Thoracic aorta (tissue), 2 donors: ENCODE measurements at regions not wholly inside any gene's neighbourhood (a gene's known extent, or its start where the extent isn't known, plus 50 kb on each side); places are given as distances from the start of the nearest gene placed in this dataset.

ENCODE experiments used
- ATAC-seq: fragments of 150-250 bp; one replicate; pipeline ENCODE4 v1.8.0; 2017; ENCODE audit warnings: low read depth; ENCODE audit not compliant: insufficient number of reproducible peaks, low FRiP score
- DNase-seq: peaks from one replicate; pipeline ENCODE4 v3.0.0-alpha.2; 2020; ENCODE audit warnings: low spot score
- H3K27ac ChIP-seq, 2 donors: fragments of 200-600 bp; sonication (generic); 1 replicate in 1 of 2; 2 replicates in 1 of 2; pipeline ENCODE4 v1.5.1; 2016; ENCODE audit warnings: mild to moderate bottlenecking in 2 of 2, moderate library complexity in 2 of 2
- H3K27me3 ChIP-seq: fragments of 200-600 bp; sonication (generic); replicated peaks from 2 replicates; pipeline ENCODE4 v1.6.0; 2016; ENCODE audit warnings: mild to moderate bottlenecking; ENCODE audit not compliant: insufficient read depth
- H3K36me3 ChIP-seq: fragments of 200-600 bp; sonication (generic); one replicate; pipeline ENCODE4 v1.5.1; 2016
- H3K4me1 ChIP-seq, 2 donors: fragments of 200-600 bp; sonication (generic); 1 replicate in 1 of 2; 2 replicates in 1 of 2; pipeline versions ENCODE4 v1.5.1 to v1.6.0; 2016; ENCODE audit warnings: low read depth in 2 of 2, mild to moderate bottlenecking in 1 of 2; ENCODE audit not compliant: control insufficient read depth in 1 of 2
- H3K4me3 ChIP-seq: fragments of 200-600 bp; sonication (generic); 2 replicates; pipeline ENCODE4 v1.5.1; 2016; ENCODE audit warnings: mild to moderate bottlenecking
- H3K9me3 ChIP-seq: fragments of 200-600 bp; sonication (generic); 2 replicates; pipeline ENCODE4 v1.5.1; 2016
- CTCF ChIP-seq: fragments of 200-600 bp; sonication (generic); IDR thresholded peaks from one replicate; pipeline ENCODE4 v1.5.1; 2019; ENCODE audit warnings: antibody characterized with exemption

GRCh38 chr6:94050515-94050914 lies 631.2 kb upstream of the EPHA7 start:
- no peak overlapping the region for H3K27ac ChIP-seq
- DNase-seq: no peak

GRCh38 chr6:94049001-94049400 lies 629.6 kb upstream of the EPHA7 start:
- DNase-seq (no peak), ATAC-seq (no peak)
- H3K27ac ChIP-seq: no peak overlapping the region
- no peaks in the 10 kb centered on the region for H3K36me3 ChIP-seq
- no peaks in the 10 kb centered on the region for H3K27me3 ChIP-seq
- TF ChIP-seq CTCF: no peak
- no peaks in the 10 kb centered on the region for H3K9me3 ChIP-seq
- no peaks in the 10 kb centered on the region for H3K4me1 ChIP-seq
- no peak overlapping the region for H3K4me3 ChIP-seq

More at GRCh38 chr6:94050515-94050914, 631.2 kb upstream of the EPHA7 start:
- no peaks in the 10 kb centered on the region for H3K27me3 ChIP-seq
- no peaks in the 10 kb centered on the region for H3K36me3 ChIP-seq
- no peaks in the 10 kb centered on the region for H3K4me1 ChIP-seq
- no peak for ATAC-seq
- TF ChIP-seq CTCF: no peak
- no peaks in the 10 kb centered on the region for H3K9me3 ChIP-seq
- no peak overlapping the region for H3K4me3 ChIP-seq

- Histone ChIP-seq H3K27me3 (no peaks in the 10 kb centered on the region), H3K36me3 (no peaks in the 10 kb centered on the region), H3K27ac (no peak overlapping the region), H3K9me3 (no peaks in the 10 kb centered on the region), H3K4me3 (no peak overlapping the region), H3K4me1 (no peaks in the 10 kb centered on the region)
- TF ChIP-seq CTCF: no peak
- DNase-seq (no peak), ATAC-seq (no peak)
Measured at GRCh38 chr6:94045099-94045829, 625.9 kb upstream of the EPHA7 start.

GRCh38 chr6:94041945-94042709 lies 622.8 kb upstream of the EPHA7 start:
- ATAC-seq (no peak), DNase-seq (no peak)
- Histone ChIP-seq H3K4me1 (no peaks in the 10 kb centered on the region), H3K27me3 (no peaks in the 10 kb centered on the region), H3K9me3 (no peaks in the 10 kb centered on the region), H3K36me3 (no peaks in the 10 kb centered on the region), H3K27ac (no peak overlapping the region), H3K4me3 (no peak overlapping the region)
- no peak for TF ChIP-seq CTCF

GRCh38 chr6:94036024-94036423 lies 616.7 kb upstream of the EPHA7 start:
- Histone ChIP-seq H3K36me3 (no peaks in the 10 kb centered on the region), H3K27me3 (no peaks in the 10 kb centered on the region), H3K4me3 (no peak overlapping the region), H3K4me1 (no peaks in the 10 kb centered on the region), H3K9me3 (no peaks in the 10 kb centered on the region), H3K27ac (no peak overlapping the region)
- TF ChIP-seq CTCF: no peak
- no peak for DNase-seq
- no peak for ATAC-seq
